UCSD-AML1 (cell line): ENCODE measurements at regions not wholly inside any gene's neighbourhood (a gene's known extent, or its start where the extent isn't known, plus 50 kb on each side); places are given as distances from the start of the nearest gene placed in this dataset.
"Not testable (repeated sequence)": the region's sequence is repeated elsewhere in the genome, so short reads cannot be mapped to it uniquely, and the experiment has no call there.

Source experiments
- DNase-seq: peaks from one replicate; lab custom pipeline; 2025; ENCODE audit not compliant: unreplicated experiment; lab: John Stamatoyannopoulos, UW

DNA sequence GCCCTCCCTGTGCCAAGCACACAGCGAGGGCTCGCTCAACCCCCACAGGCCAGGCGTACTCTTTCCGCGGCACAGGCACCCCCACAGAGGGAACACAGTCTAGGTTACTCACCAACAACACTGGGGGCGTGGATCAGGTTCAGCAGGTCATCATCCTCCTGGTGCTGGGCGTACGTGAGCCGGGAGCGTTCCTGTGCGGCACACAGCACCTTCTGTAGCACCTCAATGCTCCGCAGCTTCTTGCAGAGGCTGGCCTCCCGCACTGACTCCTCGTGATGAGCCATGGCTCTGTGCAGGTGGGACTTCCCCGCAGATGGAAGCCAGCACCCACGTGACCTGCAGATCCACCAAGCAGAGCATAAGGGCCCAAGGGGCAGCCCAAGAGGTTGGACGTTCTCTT lies 296.8 kb downstream of the GOLGA6L6 start:
- not testable (repeated sequence) for DNase-seq

DNA sequence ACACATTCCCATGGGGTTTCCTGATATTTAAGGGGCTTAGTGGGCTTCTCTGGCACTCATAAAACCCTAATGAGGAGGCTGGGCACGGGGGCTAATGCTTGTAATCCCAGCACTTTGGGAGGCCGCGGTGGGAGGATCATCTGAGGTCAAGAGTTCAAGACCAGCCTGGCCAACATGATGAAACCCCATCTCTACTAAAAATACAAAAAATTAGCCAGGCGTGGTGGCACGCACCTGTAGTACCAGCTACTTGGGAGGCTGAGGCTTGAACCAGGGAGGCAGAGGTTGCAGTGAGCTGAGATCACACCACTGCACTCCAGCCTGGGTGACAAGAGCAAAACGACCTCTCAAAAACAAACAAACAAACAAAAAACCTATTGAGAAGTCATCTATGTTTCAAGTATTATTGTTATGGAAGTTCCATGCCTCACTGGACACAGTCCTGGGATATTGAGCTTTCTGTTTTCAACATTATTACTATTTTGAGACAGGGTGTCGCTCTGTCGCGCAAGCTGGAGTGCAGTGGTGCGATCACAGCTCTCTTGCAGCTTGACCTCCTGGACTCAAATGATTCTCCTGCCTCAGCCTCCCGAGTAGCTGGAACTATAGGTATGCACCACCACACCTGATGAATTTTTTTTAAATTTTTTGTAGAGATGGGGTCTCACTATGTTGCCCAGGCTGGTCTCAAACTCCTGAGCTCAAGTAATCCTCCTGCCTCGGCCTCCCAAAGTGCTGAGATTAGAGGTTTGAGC lies 297.9 kb downstream of the GOLGA6L6 start:
- not testable (repeated sequence) for DNase-seq

DNA sequence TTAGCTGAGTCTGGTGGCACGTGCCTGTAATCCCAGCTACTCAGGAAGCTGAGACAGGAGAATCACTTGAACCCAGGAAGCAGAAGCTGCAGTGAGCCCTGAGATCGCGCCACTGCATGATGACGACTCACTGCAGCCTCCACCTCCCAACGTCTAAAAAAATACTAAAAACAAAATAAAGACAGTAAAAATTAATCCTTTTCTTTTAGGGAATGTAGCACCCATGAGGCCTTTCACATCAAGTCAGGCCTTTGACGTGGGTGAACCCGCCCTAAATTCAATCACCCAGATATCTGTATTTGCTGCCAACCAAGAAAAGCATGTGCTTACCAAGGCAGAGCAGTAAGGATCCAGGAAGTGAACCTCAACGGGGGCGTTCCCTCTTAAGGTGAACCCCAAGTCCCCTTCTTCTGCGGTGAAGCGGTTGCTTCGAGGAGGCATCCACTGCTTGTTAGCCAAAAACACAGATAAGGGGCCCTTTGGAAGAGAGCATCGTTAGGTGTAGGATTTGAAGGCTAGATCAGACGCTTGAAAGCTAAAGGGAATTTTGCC lies 301.2 kb downstream of the GOLGA6L6 start:
- DNase-seq, result not testable (repeated sequence)

DNA sequence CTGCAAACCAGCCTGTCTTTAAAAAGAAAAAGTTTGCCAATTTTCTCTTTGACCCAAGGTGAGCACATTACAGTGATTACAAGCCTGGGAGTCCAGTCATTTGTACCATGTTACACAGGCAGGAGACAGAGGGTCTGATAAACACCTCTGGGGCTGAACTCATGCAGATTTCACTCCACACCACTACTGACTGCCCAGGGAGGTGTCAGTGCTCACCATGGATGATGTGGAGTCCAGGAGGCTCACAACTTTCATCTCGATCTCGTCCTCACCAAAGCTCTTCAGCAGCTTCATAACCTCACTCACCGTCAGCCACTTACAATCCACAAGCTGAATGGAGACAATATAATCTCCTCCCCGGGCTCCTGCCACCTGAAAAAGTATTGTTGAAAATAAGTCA lies 302.4 kb downstream of the GOLGA6L6 start:
- DNase-seq, result not testable (repeated sequence)

DNA sequence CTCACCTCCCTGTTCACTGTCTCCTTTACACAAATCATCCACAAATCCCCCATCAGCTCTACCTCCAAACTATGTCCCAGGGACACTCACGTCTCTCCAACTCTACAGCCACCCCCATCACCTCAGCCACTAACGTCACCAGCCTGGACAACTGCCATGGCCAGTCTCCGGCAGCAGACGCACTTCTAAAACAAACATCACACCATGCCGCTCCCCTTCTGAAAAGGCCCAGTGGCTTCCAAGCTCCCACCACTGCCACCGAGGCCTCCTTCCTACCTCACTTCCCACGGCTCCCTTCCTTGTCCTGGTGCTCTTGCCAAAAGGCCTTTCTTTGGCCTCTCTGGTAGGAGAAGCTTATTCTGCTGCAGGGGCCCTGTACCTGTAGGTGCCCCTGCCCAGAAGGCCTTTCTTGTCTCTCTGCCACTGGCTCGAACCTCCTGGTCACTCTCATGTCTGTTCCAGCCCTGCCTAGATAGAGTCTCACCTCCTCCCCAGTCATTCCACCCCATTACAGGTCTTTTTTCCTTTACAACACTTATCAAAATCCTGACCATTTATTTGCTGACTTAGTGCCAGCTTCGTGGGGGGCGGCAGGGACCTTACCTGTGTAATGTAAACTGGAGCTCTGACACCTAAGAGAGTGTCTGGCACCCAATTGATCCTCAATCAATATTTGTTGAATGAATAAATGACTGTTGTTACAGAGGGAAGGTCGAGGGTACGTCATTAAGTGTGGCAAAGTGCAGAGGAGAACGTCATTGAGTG lies 304.2 kb downstream of the GOLGA6L6 start:
- DNase-seq, result not testable (repeated sequence)

DNA sequence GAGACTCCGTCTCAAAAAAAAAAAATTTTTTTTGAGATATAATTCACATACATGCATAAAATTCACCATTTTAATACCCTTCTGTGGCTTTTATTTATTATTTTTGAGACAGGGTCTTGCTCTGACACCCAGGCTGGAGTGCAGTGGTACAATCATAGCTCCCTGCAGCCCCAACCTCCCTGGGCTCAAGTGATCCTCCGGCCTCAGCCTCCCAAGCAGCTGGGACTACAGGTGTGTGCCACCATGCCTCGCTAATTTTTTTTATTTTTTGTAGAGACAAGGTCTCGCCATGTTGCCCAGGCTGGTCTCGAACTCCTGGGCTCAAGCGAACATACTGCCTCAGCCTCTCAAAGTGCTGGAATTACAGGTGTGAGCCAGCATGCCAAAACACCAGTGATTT lies 305.9 kb downstream of the GOLGA6L6 start:
- DNase-seq, result not testable (repeated sequence)

DNA sequence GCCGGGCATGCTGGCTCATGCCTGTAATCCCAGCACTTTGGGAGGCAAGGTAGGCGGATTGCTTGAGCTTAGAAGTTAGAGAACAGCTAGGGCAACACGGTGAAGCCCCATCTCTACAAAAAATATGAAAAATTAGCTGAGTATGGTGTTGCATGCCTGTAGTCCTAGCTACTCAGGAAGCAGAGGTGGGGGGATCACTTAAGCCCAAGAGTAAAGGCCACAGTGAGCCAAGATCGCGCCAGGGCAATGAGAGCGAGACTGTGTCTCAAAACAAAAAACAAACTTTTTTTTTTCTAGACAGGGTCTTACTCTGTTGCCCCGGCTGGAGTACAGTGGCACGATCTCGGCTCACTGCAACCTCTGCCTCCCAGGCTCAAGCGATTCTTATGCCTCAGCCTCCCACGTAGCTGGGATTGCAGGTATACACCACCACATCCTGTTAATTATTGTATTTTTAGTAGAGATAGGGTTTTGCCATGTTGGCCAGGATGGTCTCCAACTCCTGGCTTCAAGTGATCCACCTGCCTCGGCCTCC lies 307.5 kb downstream of the GOLGA6L6 start:
- DNase-seq, result not testable (repeated sequence)

DNA sequence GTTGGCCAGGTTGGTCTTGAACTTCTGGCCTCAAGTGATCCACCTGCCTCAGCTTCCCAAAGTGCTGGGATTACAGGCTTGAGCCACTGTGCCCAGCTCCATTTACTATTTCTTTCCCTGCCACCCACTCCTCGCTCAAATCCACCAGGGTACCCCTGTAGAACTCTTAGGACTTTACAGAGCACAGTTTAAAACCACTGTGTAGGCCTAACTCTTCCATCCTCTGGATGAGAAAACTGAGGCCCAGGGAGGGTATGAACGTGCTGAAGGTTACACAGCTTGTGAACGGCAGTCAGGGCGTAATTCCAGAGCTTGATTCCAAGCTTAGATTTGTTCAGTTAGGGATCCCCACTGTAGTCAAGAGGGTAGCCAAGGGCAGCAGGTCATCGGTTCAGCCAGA lies 309.1 kb downstream of the GOLGA6L6 start:
- DNase-seq, result not testable (repeated sequence)

DNA sequence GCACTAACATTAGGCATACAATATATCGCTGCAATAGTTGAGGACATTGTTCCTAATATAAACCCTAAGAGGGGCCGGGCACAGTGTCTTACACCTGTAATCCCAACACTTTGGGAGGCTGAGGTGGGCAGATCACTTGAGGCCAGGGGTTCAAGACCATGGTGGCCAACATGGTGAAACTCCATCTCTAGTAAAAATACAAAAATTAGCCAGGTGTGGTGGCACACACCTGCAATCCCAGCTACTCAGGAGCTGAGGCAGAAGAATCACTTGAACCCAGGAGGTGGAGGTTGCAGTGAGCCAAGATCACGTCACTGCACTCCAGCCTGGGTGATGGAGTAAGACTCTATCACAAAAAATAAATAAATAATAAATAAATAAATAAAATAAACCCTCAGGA lies 310.9 kb downstream of the GOLGA6L6 start:
- not testable (repeated sequence) for DNase-seq

DNA sequence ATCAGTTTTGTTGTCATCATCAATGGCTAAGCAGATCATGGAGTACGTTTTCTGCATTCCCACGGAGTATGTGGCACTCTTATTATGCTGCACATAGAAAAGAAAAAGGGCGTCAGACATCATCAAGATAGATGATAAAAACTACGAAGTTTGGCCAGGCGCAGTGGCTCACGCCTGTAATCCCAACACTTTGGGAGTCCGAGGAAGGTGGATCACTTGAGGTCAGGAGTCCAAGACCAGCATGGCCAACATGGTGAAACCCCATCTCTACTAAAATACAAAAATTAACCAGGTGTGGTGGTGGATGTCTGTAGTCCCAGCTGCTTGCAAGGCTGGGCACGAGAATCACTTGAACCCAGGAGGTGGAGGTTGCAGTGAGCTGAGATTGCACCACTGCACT lies 312.8 kb downstream of the GOLGA6L6 start:
- DNase-seq, result not testable (repeated sequence)

DNA sequence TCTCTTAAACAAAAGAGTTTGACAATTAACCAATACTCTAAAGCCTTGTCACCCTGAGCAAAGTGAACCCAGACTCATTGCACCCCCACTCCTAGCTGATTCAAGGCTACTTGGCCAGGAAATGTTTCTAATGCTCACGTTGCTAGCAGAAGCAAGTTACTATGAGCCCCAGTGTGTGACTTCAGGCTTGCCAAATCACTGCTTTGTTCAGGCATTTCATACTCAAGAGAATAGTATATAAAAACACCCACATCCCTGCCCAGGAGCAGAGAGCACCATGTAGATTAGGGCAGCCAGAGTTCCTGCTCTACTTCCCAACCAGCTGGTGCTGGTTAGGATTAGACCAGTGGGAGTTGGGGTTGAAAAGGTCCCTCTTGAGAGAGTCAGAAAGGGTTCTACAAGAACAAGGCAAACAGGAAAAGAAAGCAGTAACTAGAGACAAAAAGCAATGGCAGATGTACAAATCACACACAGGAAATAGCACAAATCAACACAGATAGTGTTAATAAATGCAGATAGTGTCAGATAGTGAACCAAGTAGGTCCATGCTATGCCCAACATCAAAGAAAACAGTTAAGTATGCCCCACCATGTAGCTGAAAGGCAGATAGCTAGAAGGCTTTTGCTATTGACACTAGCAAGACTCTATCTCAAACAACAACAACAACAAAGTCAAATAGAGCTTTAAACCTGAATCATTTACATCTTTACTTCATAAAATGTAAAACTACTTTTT lies 314.3 kb downstream of the GOLGA6L6 start:
- DNase-seq, result not testable (repeated sequence)

DNA sequence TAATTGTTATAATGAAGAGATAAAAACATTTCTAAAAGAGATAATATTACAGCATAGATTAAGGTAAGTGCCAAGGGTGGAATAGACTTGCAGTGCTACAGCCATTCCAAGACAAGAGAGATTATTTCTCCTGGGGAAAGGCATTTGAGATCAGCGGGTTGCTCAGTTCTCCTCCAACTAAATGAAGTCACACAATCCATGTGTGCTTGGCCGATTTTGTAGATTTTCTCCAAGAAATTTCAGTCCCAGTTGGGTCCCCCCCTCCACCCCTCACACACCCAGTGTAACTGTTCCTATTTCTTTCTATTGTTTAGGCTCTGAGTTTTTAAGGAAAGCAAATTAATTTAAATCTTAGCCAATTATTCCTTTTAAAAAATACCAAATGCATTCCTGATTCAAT lies 315.1 kb downstream of the GOLGA6L6 start:
- not testable (repeated sequence) for DNase-seq

DNA sequence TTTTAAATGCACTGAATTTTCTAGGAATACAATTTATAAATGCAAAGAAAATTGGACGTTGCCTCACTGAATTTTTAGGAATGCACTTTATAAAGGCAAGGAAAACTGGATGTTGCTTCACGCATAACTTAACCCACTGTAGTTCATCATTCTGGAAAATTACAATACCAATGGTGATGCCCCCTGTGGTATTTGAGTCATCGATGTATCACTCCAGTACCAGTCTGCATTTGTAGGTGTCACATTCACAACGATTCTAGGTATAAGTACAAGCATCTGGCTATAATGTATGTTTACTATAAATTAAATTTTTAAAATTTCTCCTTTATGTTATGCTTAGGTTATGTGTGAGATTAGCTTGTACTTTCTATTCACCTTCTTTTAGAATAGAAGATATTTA lies 320.5 kb downstream of the GOLGA6L6 start:
- not testable (repeated sequence) for DNase-seq

DNA sequence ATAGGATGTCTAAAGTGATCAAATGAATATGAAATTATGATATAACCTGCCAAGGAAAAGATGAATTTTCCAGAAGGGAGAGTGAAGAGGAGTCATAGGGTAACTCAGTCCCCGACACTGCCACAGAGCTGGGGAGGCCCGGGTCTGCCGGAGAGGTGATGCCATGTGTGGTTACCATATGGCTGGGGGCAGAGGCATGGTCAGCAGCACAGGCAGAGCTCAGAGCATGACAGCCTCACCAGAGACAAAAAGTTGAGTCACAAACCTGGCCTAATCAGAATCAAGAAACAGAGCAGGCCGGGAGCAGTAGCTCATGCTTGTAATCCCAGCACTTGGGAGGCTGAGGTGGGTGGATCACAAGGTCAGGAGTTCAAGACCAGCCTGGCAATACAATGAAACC lies 322.4 kb downstream of the GOLGA6L6 start:
- not testable (repeated sequence) for DNase-seq

DNA sequence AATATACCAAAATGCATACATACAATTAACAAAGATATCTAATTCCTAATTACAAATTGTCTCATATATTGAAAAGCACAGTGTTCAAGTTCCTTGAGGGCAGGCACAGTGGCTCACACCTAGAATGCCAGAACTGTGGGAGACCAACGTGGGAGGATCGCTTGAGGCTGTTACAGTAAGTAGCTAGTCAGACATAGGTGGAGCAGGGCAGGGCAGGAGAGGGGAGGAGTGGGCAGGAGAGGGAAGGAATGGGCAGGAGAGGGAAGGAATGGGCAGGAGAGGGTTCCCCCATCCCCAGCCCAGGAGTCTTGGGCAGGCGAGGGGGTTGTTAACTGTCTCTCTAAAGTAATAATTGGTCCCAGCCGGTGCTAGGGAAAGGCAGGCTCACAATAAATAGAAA lies 325.9 kb downstream of the GOLGA6L6 start:
- DNase-seq, result not testable (repeated sequence)

DNA sequence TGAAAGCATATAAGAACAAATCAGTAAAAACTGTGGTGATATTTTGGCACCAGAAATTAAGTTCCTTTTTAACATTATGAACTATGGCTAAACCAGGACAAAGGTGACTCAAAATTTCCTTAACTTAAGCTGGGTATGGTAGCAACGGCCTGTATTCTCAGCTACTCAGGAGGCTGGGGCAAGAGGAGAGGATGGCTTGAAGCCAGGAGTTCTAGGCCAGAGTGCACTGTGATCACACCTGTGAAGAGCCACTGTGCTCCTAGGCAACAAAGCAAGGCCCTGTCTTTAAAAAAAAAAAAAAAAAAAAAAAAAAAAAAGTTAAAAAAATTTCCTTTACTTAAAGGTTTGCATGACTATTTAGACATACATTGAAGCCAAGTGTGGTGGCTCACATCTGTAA lies 327.5 kb downstream of the GOLGA6L6 start:
- not testable (repeated sequence) for DNase-seq

DNA sequence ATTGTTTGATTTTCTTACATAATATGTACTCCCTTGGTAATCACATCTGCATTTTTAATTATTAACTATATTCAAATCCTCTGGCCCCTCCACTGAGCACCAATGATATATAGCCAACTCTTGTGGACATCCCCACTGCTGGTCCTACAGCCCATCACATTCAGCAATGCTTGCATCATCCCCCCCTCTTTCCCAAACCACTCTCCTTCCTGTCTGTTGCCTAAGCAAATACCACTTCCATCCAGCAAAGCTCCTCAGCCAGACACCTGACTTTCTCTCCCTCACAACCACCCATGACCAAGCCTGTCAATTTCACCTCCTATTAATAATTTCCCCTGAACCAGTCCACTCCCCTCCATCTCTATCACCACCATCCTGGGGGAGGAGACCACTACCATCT lies 330.1 kb downstream of the GOLGA6L6 start:
- not testable (repeated sequence) for DNase-seq

DNA sequence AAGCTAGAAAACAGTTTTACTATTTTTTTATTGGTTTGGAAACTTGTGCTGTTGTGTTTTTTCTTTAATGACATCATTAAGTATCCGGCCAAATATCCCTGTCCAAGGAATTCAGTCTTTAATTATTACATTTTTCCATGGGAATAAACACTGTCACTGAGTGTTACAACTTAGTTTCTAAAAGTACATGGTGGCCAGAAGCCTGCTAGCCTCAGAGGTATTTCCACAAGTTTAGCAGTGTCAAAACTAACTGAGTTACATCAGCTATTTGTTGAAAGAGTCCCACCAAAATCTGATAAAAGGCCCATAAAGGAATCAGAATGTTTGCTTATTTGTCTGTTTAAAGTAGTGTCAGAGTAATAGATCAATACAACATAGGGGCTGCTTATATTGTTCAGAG lies 331.6 kb downstream of the GOLGA6L6 start:
- not testable (repeated sequence) for DNase-seq

DNA sequence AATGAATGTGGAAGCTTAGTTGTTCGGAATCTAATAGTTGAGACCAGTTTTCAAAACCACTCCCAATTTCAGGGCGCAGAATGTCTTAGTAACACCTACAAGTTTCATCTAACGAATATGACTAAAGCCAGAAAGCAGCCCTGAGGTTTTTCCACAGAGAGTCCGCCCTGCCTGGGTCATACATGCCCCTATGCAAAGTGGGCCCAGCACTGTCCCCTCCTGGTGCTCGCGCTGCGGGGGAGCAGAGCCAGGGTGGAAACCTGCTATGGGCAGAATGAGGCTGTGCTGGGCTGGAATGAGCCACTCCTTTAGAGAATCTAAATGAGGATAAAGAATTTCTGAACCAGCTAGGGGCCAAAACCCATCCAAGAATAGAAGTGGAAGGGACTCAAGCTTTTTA lies 334.0 kb downstream of the GOLGA6L6 start:
- DNase-seq, result not testable (repeated sequence)

DNA sequence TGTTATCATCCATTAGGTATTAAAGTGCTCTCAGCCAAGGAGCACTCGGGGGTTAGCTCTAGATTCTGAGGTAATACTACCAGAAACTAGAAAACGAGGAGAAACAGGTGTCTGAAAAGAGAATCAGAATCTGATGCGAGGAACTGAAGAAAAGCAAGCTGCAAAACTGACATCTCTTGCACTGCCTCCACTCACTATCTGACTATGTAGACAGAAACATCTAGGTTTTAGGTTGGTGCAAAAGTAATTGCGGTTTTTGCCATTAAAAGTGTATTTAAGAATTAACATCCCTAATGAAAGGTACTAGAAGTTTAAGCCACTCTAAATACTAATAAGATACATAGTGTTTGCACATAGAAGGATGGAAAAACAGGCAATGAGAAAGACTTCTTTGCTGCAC lies 334.4 kb downstream of the GOLGA6L6 start:
- DNase-seq, result not testable (repeated sequence)
